ENCODE measurements at regions not wholly inside any gene's neighbourhood (a gene's known extent, or its start where the extent isn't known, plus 50 kb on each side); places are given as distances from the start of the nearest gene placed in this dataset.

- Mint-ChIP-seq H3K27ac (no peak overlapping the region), H3K4me3 (no peak overlapping the region), H3K27me3 (no peaks in the 10 kb centered on the region), H3K36me3 (ENCODE audit: low read depth) (no peaks in the 10 kb centered on the region), H3K9me3 (peaks cover 2% of the 10 kb centered on the region), H3K4me1 (no peaks in the 10 kb centered on the region)
- no peak for DNase-seq
- CTCF ChIA-PET, result interaction anchor here (0.7 to 1.2 kb wide), 2 partner anchors 16 to 168 kb away, joined by 3 read pairs; no protein-coding TSS in a partner anchor
- POLR2A ChIA-PET, result no interaction called here
Observed at GRCh38 chr16:64892835-64893785, 228.8 kb downstream of the CDH11 start.

GRCh38 chr16:64889446-64889845 lies 232.4 kb downstream of the CDH11 start:
- H3K4me3 Mint-ChIP-seq, result no peak overlapping the region
- POLR2A ChIA-PET, result no interaction called here
- H3K27me3 Mint-ChIP-seq, result no peaks in the 10 kb centered on the region
- DNase-seq, result no peak
- H3K4me1 Mint-ChIP-seq, result no peaks in the 10 kb centered on the region
- H3K9me3 Mint-ChIP-seq, result peaks cover 4% of the 10 kb centered on the region
- no peak overlapping the region for H3K27ac Mint-ChIP-seq
- H3K36me3 Mint-ChIP-seq (ENCODE audit: low read depth), result no peaks in the 10 kb centered on the region
- CTCF ChIA-PET, result no interaction called here

- DNase-seq, result no peak
- no peaks in the 10 kb centered on the region for H3K4me1 Mint-ChIP-seq
- ChIA-PET CTCF (no interaction called here), POLR2A (no interaction called here)
- H3K9me3 Mint-ChIP-seq, result peaks cover 4% of the 10 kb centered on the region
- no peaks in the 10 kb centered on the region for H3K36me3 Mint-ChIP-seq (ENCODE audit: low read depth)
- no peak overlapping the region for H3K4me3 Mint-ChIP-seq
- no peak overlapping the region for H3K27ac Mint-ChIP-seq
- no peaks in the 10 kb centered on the region for H3K27me3 Mint-ChIP-seq
Observed at GRCh38 chr16:64887651-64888050, 234.2 kb downstream of the CDH11 start.

- ChIA-PET CTCF (no interaction called here), POLR2A (no interaction called here)
- Mint-ChIP-seq H3K27me3 (no peaks in the 10 kb centered on the region), H3K9me3 (peaks cover 4% of the 10 kb centered on the region), H3K4me3 (no peak overlapping the region), H3K4me1 (no peaks in the 10 kb centered on the region), H3K36me3 (ENCODE audit: low read depth) (no peaks in the 10 kb centered on the region), H3K27ac (no peak overlapping the region)
- DNase-seq, result no peak
Observed at GRCh38 chr16:64882078-64882784, 239.6 kb downstream of the CDH11 start.

- no peaks in the 10 kb centered on the region for H3K4me1 Mint-ChIP-seq
- peaks cover 4% of the 10 kb centered on the region for H3K9me3 Mint-ChIP-seq
- ChIA-PET POLR2A (no interaction called here), CTCF (no interaction called here)
- no peaks in the 10 kb centered on the region for H3K27me3 Mint-ChIP-seq
- no peak for DNase-seq
- H3K36me3 Mint-ChIP-seq (ENCODE audit: low read depth), result no peaks in the 10 kb centered on the region
- H3K4me3 Mint-ChIP-seq, result no peak overlapping the region
- no peak overlapping the region for H3K27ac Mint-ChIP-seq
Observed at GRCh38 chr16:64880994-64881393, 240.9 kb downstream of the CDH11 start.

- H3K4me3 Mint-ChIP-seq, result no peak overlapping the region
- no peak overlapping the region for H3K27ac Mint-ChIP-seq
- H3K27me3 Mint-ChIP-seq, result no peaks in the 10 kb centered on the region
- H3K9me3 Mint-ChIP-seq, result peaks cover 4% of the 10 kb centered on the region
- H3K36me3 Mint-ChIP-seq (ENCODE audit: low read depth), result no peaks in the 10 kb centered on the region
- ChIA-PET CTCF (no interaction called here), POLR2A (no interaction called here)
- DNase-seq, result no peak
- H3K4me1 Mint-ChIP-seq, result no peaks in the 10 kb centered on the region
Observed at GRCh38 chr16:64880006-64880405, 241.9 kb downstream of the CDH11 start.

- CTCF ChIA-PET, result no interaction called here
- DNase-seq, result no peak
- H3K4me1 Mint-ChIP-seq, result no peaks in the 10 kb centered on the region
- POLR2A ChIA-PET, result no interaction called here
- H3K27ac Mint-ChIP-seq, result no peak overlapping the region
- H3K4me3 Mint-ChIP-seq, result no peak overlapping the region
- no peaks in the 10 kb centered on the region for H3K36me3 Mint-ChIP-seq (ENCODE audit: low read depth)
- peaks cover 4% of the 10 kb centered on the region for H3K9me3 Mint-ChIP-seq
- no peaks in the 10 kb centered on the region for H3K27me3 Mint-ChIP-seq
Observed at GRCh38 chr16:64878940-64879339, 242.9 kb downstream of the CDH11 start.

GRCh38 chr16:64872101-64872500 lies 249.8 kb downstream of the CDH11 start:
- no peaks in the 10 kb centered on the region for H3K36me3 Mint-ChIP-seq (ENCODE audit: low read depth)
- no peak for DNase-seq
- H3K4me3 Mint-ChIP-seq, result no peak overlapping the region
- H3K27ac Mint-ChIP-seq, result no peak overlapping the region
- no peaks in the 10 kb centered on the region for H3K4me1 Mint-ChIP-seq
- H3K9me3 Mint-ChIP-seq, result peaks cover 6% of the 10 kb centered on the region
- ChIA-PET POLR2A (no interaction called here), CTCF (no interaction called here)
- no peaks in the 10 kb centered on the region for H3K27me3 Mint-ChIP-seq

- Mint-ChIP-seq H3K9me3 (peaks cover 7% of the 10 kb centered on the region), H3K4me1 (no peaks in the 10 kb centered on the region), H3K4me3 (no peak overlapping the region), H3K36me3 (ENCODE audit: low read depth) (no peaks in the 10 kb centered on the region), H3K27ac (no peak overlapping the region), H3K27me3 (no peaks in the 10 kb centered on the region)
- ChIA-PET CTCF (no interaction called here), POLR2A (no interaction called here)
- no peak for DNase-seq
Observed at GRCh38 chr16:64870859-64871258, 251.0 kb downstream of the CDH11 start.

GRCh38 chr16:64869781-64870180 lies 252.1 kb downstream of the CDH11 start:
- Mint-ChIP-seq H3K27ac (no peak overlapping the region), H3K27me3 (no peaks in the 10 kb centered on the region), H3K36me3 (ENCODE audit: low read depth) (no peaks in the 10 kb centered on the region), H3K9me3 (peaks cover 7% of the 10 kb centered on the region), H3K4me3 (no peak overlapping the region), H3K4me1 (no peaks in the 10 kb centered on the region)
- CTCF ChIA-PET, result no interaction called here
- POLR2A ChIA-PET, result no interaction called here
- no peak for DNase-seq

- H3K27ac Mint-ChIP-seq, result no peak overlapping the region
- no peak for DNase-seq
- H3K27me3 Mint-ChIP-seq, result no peaks in the 10 kb centered on the region
- CTCF ChIA-PET, result no interaction called here
- H3K9me3 Mint-ChIP-seq, result peaks cover 5% of the 10 kb centered on the region
- POLR2A ChIA-PET, result no interaction called here
- H3K4me3 Mint-ChIP-seq, result no peak overlapping the region
- no peaks in the 10 kb centered on the region for H3K4me1 Mint-ChIP-seq
- no peaks in the 10 kb centered on the region for H3K36me3 Mint-ChIP-seq (ENCODE audit: low read depth)
Observed at GRCh38 chr16:64866021-64866420, 255.8 kb downstream of the CDH11 start.

- Mint-ChIP-seq H3K36me3 (ENCODE audit: low read depth) (no peaks in the 10 kb centered on the region), H3K9me3 (peaks cover 5% of the 10 kb centered on the region), H3K4me3 (no peak overlapping the region), H3K27ac (no peak overlapping the region), H3K27me3 (no peaks in the 10 kb centered on the region), H3K4me1 (no peaks in the 10 kb centered on the region)
- DNase-seq, result no peak
- POLR2A ChIA-PET, result no interaction called here
- CTCF ChIA-PET, result no interaction called here
Observed at GRCh38 chr16:64865069-64865696, 256.7 kb downstream of the CDH11 start.

- Mint-ChIP-seq H3K4me3 (no peak overlapping the region), H3K36me3 (ENCODE audit: low read depth) (no peaks in the 10 kb centered on the region), H3K27me3 (no peaks in the 10 kb centered on the region), H3K9me3 (peaks cover 7% of the 10 kb centered on the region), H3K27ac (no peak overlapping the region), H3K4me1 (no peaks in the 10 kb centered on the region)
- ChIA-PET CTCF (no interaction called here), POLR2A (interaction anchor here (0.6 kb wide), 1 partner anchor 892 kb away, joined by 3 read pairs; no protein-coding TSS in a partner anchor)
- no peak for DNase-seq
Observed at GRCh38 chr16:64864232-64864809, 257.5 kb downstream of the CDH11 start.
